CD4-positive, alpha-beta memory T cell (primary cell): ENCODE measurements at regions not wholly inside any gene's neighbourhood (a gene's known extent, or its start where the extent isn't known, plus 50 kb on each side); places are given as distances from the start of the nearest gene placed in this dataset.

ENCODE experiments used
- CTCF ChIA-PET: fragments of 350-600 bp; sonication (Branson Sonifier 250); formaldehyde crosslinking; loops from one replicate; lab custom pipeline; 2021; ENCODE audit warnings: inconsistent platforms; ENCODE audit not compliant: partially characterized antibody; lab: Charles Lee
- POLR2A ChIA-PET: fragments of 350-600 bp; sonication (Branson Sonifier 250); formaldehyde crosslinking; loops from one replicate; lab custom pipeline; 2021; ENCODE audit not compliant: partially characterized antibody; lab: Charles Lee
- DNase-seq, 5 donors: peaks; one replicate each; pipeline versions ENCODE4 v3.0.0 to v3.0.0-alpha.2; 2020 to 2022; ENCODE audit warnings: mixed read lengths in 1 of 5
- H3K27ac ChIP-seq: one replicate; pipeline ENCODE4 v1.7.0; 2013; ENCODE audit warnings: low read depth, low read length
- H3K27me3 ChIP-seq: 2 replicates; pipeline ENCODE4 v1.7.0; 2013; ENCODE audit warnings: mild to moderate bottlenecking, low read length, moderate library complexity; ENCODE audit not compliant: insufficient read depth
- H3K36me3 ChIP-seq: 2 replicates; pipeline ENCODE4 v1.7.0; 2013; ENCODE audit warnings: mild to moderate bottlenecking, low read length, moderate library complexity; ENCODE audit not compliant: insufficient read depth
- H3K4me1 ChIP-seq: 2 replicates; pipeline ENCODE4 v1.7.0; 2013; ENCODE audit warnings: mild to moderate bottlenecking, low read length, moderate library complexity; ENCODE audit not compliant: insufficient read depth
- H3K4me3 ChIP-seq, 2 donors: one replicate each; pipeline ENCODE4 v1.7.0; 2013; ENCODE audit warnings: low read length in 2 of 2, mild to moderate bottlenecking in 1 of 2
- H3K9me3 ChIP-seq, 2 donors: one replicate each; pipeline ENCODE4 v1.7.0; 2013; ENCODE audit warnings: low read length in 2 of 2, control low read depth in 1 of 2; ENCODE audit not compliant: control insufficient read depth in 1 of 2
- H3K27ac Mint-ChIP-seq, 7 donors: one replicate each; pipeline ENCODE4 v1.8.0; 2020 to 2021; ENCODE audit warnings: mixed read lengths in 7 of 7, mild to moderate bottlenecking in 6 of 7, inconsistent platforms in 3 of 7, moderate library complexity in 3 of 7
- H3K27me3 Mint-ChIP-seq, 2 donors: one replicate each; pipeline ENCODE4 v1.8.0; 2020 to 2021; ENCODE audit warnings: mixed read lengths in 2 of 2
- H3K36me3 Mint-ChIP-seq, 2 donors: one replicate each; pipeline ENCODE4 v1.8.0; 2020 to 2021; ENCODE audit warnings: mixed read lengths in 2 of 2, inconsistent platforms in 1 of 2, mild to moderate bottlenecking in 1 of 2
- H3K4me1 Mint-ChIP-seq, 4 donors: one replicate each; pipeline ENCODE4 v1.8.0; 2020 to 2021; ENCODE audit warnings: mixed read lengths in 4 of 4, mild to moderate bottlenecking in 1 of 4
- H3K4me3 Mint-ChIP-seq, 8 donors: one replicate each; pipeline ENCODE4 v1.8.0; 2020 to 2021; ENCODE audit warnings: mixed read lengths in 8 of 8, mild to moderate bottlenecking in 7 of 8, moderate library complexity in 6 of 8, inconsistent platforms in 3 of 8
- H3K9me3 Mint-ChIP-seq, 8 donors: one replicate each; pipeline ENCODE4 v1.8.0; 2020 to 2021; ENCODE audit warnings: mixed read lengths in 8 of 8, mild to moderate bottlenecking in 5 of 8, inconsistent platforms in 3 of 8, moderate library complexity in 1 of 8
- intact Hi-C: fragments of 100-400 bp; cut with micrococcal nuclease; formaldehyde crosslinking; loops from one replicate; pipeline ENCODE4 v1.15.1; 2023

GRCh38 chr6:166010136-166010960 is 157.3 kb downstream of the TBXT start:
- no peak overlapping the region for H3K4me3 ChIP-seq
- no peak for DNase-seq
- peaks cover 0 to 6% (median 3%) of the 10 kb centered on the region in 4 donors for H3K4me1 Mint-ChIP-seq
- no peak overlapping the region for H3K4me3 Mint-ChIP-seq
- no peaks in the 10 kb centered on the region for H3K4me1 ChIP-seq
- H3K36me3 Mint-ChIP-seq = no peaks in the 10 kb centered on the region
- POLR2A ChIA-PET = no interaction called here
- CTCF ChIA-PET = no interaction called here
- H3K27ac Mint-ChIP-seq = no peak overlapping the region
- intact Hi-C loops = no loop called here
- peaks cover 37 to 45% of the 10 kb centered on the region in 2 donors for H3K27me3 Mint-ChIP-seq
- H3K27me3 ChIP-seq = peaks cover 8% of the 10 kb centered on the region
- H3K9me3 ChIP-seq = no peaks in the 10 kb centered on the region
- H3K36me3 ChIP-seq = no peaks in the 10 kb centered on the region
- H3K9me3 Mint-ChIP-seq = peaks cover 0 to 7% (median 1%) of the 10 kb centered on the region in 8 donors
- H3K27ac ChIP-seq = no peak overlapping the region

GRCh38 chr6:166009385-166010031 is 158.1 kb downstream of the TBXT start:
- intact Hi-C loops = no loop called here
- DNase-seq = no peak
- POLR2A ChIA-PET = no interaction called here

DNA sequence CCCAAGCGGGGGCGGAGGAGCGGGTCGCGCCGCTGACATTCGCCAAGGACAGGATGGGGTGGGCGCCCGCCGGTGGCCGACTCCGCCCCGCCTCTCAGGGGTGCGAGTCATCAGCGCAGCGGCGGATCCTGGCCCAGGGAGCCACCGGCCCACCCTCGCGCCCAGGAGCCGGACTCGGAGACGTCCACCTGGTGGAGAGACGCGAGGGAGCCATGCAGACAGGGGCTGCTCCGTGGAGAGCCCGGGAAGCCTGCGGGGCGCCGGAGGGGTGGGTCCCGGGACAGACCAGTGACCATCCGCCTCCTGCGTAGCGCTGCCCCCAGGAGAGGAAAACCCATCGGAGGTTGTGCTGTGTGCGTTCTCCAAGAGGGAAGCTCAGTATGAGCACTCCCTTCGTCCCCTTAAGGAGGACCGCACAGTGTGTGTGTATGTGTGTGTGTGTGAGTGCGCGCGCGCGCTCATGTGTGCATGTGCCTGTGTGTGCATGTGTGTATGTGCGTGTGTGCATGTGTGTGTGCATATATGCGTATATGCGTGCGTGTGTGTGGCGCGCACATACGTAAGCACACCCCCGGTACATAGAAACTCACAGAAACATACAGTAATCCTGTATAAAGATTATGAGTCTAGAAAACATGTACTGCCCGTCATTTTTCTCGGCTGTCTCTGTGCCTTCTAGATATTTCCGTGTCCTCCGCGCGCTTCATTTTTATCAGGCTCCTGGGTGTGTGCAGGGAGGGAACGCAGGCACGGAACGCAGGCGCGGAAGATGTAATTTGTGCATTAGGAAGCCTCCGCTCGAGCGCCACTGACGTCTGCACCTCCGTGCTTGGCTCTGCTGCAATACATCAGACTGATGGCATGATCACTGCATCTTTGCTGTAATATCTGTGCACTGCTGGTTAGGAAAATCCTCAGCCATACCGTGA is 158.9 kb downstream of the TBXT start:
- Histone ChIP-seq H3K4me1 (no peaks in the 10 kb centered on the region), H3K27me3 (peaks cover 8% of the 10 kb centered on the region), H3K27ac (no peak overlapping the region), H3K9me3 (no peaks in the 10 kb centered on the region), H3K4me3 (no peak overlapping the region), H3K36me3 (no peaks in the 10 kb centered on the region)
- peaks cover 0 to 7% (median 1%) of the 10 kb centered on the region in 8 donors for H3K9me3 Mint-ChIP-seq
- no peaks in the 10 kb centered on the region for H3K36me3 Mint-ChIP-seq
- peaks cover 47 to 55% of the 10 kb centered on the region in 2 donors for H3K27me3 Mint-ChIP-seq
- no peak overlapping the region for H3K4me3 Mint-ChIP-seq
- H3K4me1 Mint-ChIP-seq = peaks cover 0 to 6% (median 3%) of the 10 kb centered on the region in 4 donors
- POLR2A ChIA-PET = no interaction called here
- intact Hi-C loops = no loop called here
- no peak for DNase-seq
- CTCF ChIA-PET = no interaction called here
- H3K27ac Mint-ChIP-seq = peak overlapping the region in 1 of 7 donors; percentile 73

More at GRCh38 chr6:166009385-166010031, 158.1 kb downstream of the TBXT start:
- Mint-ChIP-seq H3K27me3 (peaks cover 44 to 48% of the 10 kb centered on the region in 2 donors), H3K27ac (no peak overlapping the region), H3K36me3 (no peaks in the 10 kb centered on the region), H3K4me3 (no peak overlapping the region), H3K9me3 (peaks cover 0 to 7% (median 1%) of the 10 kb centered on the region in 8 donors), H3K4me1 (peaks cover 0 to 6% (median 3%) of the 10 kb centered on the region in 4 donors)
- Histone ChIP-seq H3K9me3 (no peaks in the 10 kb centered on the region), H3K36me3 (no peaks in the 10 kb centered on the region), H3K27ac (no peak overlapping the region), H3K4me1 (no peaks in the 10 kb centered on the region), H3K4me3 (no peak overlapping the region), H3K27me3 (peaks cover 8% of the 10 kb centered on the region)
- CTCF ChIA-PET = no interaction called here

DNA sequence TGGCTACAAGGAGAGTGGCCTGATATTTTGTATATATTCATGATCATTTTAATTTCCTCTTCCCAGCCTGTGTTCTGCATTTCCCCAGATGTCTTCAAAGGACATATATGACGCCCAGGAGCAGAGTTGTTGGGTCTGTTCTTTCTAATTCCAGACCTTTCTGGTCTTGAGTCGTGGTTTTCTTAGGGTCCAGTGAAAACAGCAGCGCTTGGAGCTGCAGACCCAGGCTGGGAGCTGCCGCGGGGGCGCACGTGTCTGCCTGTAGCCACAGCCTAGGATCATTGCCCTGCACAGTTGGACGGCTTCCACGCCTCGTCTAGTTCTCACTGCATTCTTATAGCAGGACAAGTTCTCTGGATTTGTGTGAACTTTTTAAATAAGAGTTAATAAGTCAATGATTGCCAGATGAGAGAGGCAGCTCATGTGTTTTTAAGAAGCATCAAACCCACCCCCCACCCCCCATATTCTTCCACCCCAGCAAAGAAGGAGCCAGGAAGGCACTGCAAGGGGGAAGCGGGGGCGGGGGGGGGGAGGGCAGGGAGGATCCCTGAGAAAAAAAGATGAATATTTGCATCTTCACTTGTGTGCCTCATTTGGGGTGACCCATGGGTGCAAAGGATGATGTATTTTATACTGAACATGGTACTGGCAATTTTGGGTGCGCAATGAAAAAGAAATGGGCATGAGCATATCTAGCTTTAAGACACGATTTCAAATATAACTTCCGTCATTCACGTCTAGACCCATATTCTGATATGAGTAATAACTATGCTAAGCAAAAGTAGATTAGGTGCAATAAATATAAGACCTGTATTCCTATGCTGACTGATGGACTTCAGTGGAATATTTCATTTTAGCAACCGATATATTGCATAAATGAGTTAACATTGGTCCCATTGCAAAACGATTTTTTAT is 160.0 kb downstream of the TBXT start:
- Histone ChIP-seq H3K4me1 (no peaks in the 10 kb centered on the region), H3K9me3 (no peaks in the 10 kb centered on the region), H3K27me3 (peaks cover 8% of the 10 kb centered on the region), H3K27ac (no peak overlapping the region), H3K36me3 (no peaks in the 10 kb centered on the region), H3K4me3 (no peak overlapping the region)
- intact Hi-C loops = no loop called here
- peaks cover 0 to 7% (median 1%) of the 10 kb centered on the region in 8 donors for H3K9me3 Mint-ChIP-seq
- POLR2A ChIA-PET = no interaction called here
- no peak overlapping the region for H3K27ac Mint-ChIP-seq
- H3K36me3 Mint-ChIP-seq = no peaks in the 10 kb centered on the region
- peaks cover 0 to 6% (median 3%) of the 10 kb centered on the region in 4 donors for H3K4me1 Mint-ChIP-seq
- H3K27me3 Mint-ChIP-seq = peaks cover 44 to 55% of the 10 kb centered on the region in 2 donors
- no peak overlapping the region for H3K4me3 Mint-ChIP-seq
- CTCF ChIA-PET = no interaction called here
- no peak for DNase-seq

DNA sequence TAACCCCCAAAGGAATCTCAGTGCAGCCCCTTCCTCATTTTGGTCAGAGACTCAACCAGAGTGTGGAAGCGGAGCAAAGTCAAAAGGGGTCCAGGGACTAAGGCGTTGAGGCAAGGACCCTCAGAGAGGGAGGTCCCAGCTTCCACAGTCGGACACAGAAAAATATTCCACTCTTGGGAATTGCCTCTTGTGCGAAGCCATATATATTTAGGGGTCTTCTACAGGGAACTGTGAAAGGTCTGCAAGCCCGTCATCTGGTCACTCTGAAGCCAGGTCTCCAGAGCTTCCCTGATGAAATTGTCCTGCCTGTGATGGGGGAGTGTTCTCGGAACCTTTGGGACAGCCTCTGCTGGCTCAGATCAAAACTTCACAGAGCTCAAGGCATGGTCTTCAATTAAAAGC is 160.8 kb downstream of the TBXT start:
- Histone ChIP-seq H3K9me3 (no peaks in the 10 kb centered on the region), H3K4me3 (no peak overlapping the region), H3K4me1 (no peaks in the 10 kb centered on the region), H3K27ac (no peak overlapping the region), H3K27me3 (peaks cover 8% of the 10 kb centered on the region), H3K36me3 (no peaks in the 10 kb centered on the region)
- H3K27me3 Mint-ChIP-seq = peaks cover 41 to 49% of the 10 kb centered on the region in 2 donors
- H3K9me3 Mint-ChIP-seq = peaks cover 0 to 6% (median 1%) of the 10 kb centered on the region in 8 donors
- no peak overlapping the region for H3K4me3 Mint-ChIP-seq
- intact Hi-C loops = no loop called here
- ChIA-PET POLR2A (no interaction called here), CTCF (no interaction called here)
- H3K27ac Mint-ChIP-seq = no peak overlapping the region
- DNase-seq = no peak
- H3K36me3 Mint-ChIP-seq = no peaks in the 10 kb centered on the region
- H3K4me1 Mint-ChIP-seq = peaks cover 0 to 6% (median 3%) of the 10 kb centered on the region in 4 donors

GRCh38 chr6:166005944-166006899 is 161.4 kb downstream of the TBXT start:
- Histone ChIP-seq H3K4me3 (no peak overlapping the region), H3K27ac (no peak overlapping the region), H3K36me3 (no peaks in the 10 kb centered on the region), H3K9me3 (no peaks in the 10 kb centered on the region), H3K27me3 (peaks cover 8% of the 10 kb centered on the region), H3K4me1 (no peaks in the 10 kb centered on the region)
- POLR2A ChIA-PET = no interaction called here
- H3K4me3 Mint-ChIP-seq = no peak overlapping the region
- no peak overlapping the region for H3K27ac Mint-ChIP-seq
- DNase-seq = no peak
- CTCF ChIA-PET = no interaction called here
- H3K9me3 Mint-ChIP-seq = peaks cover 0 to 3% (median 0%) of the 10 kb centered on the region in 8 donors
- H3K27me3 Mint-ChIP-seq = peaks cover 42 to 52% of the 10 kb centered on the region in 2 donors
- H3K4me1 Mint-ChIP-seq = peaks cover 0 to 6% (median 3%) of the 10 kb centered on the region in 4 donors
- no peaks in the 10 kb centered on the region for H3K36me3 Mint-ChIP-seq
- intact Hi-C loops = no loop called here
